Inflammatory macrophage (primary cell): ENCODE measurements at regions not wholly inside any gene's neighbourhood (a gene's known extent, or its start where the extent isn't known, plus 50 kb on each side); places are given as distances from the start of the nearest gene placed in this dataset.

Experiments
- DNase-seq, 2 donors: peaks; one replicate each; pipeline ENCODE4 v3.0.0-alpha.2; 2020 to 2022

- DNase-seq: no peak
Observed at GRCh38 chr5:30121043-30121442, 1072.4 kb upstream of the CDH6 start.

- no peak for DNase-seq
Observed at GRCh38 chr5:30117135-30117534, 1076.4 kb upstream of the CDH6 start.

GRCh38 chr5:30113542-30113941, 1079.9 kb upstream of the CDH6 start:
- no peak for DNase-seq

GRCh38 chr5:30112867-30113266, 1080.6 kb upstream of the CDH6 start:
- DNase-seq: no peak

- DNase-seq: no peak
Observed at GRCh38 chr5:30108051-30108450, 1085.4 kb upstream of the CDH6 start.

- no peak for DNase-seq
Observed at GRCh38 chr5:30106596-30106995, 1086.9 kb upstream of the CDH6 start.

- no peak for DNase-seq
Observed at GRCh38 chr5:30104872-30105596, 1088.5 kb upstream of the CDH6 start.

- no peak for DNase-seq
Observed at GRCh38 chr5:30103452-30104202, 1089.9 kb upstream of the CDH6 start.

GRCh38 chr5:30103052-30103451, 1090.4 kb upstream of the CDH6 start:
- no peak for DNase-seq

GRCh38 chr5:30102185-30102584, 1091.3 kb upstream of the CDH6 start:
- DNase-seq: no peak

- DNase-seq: no peak
Observed at GRCh38 chr5:30100929-30101328, 1092.6 kb upstream of the CDH6 start.

- DNase-seq: no peak
Observed at GRCh38 chr5:30100148-30100713, 1093.3 kb upstream of the CDH6 start.

- no peak for DNase-seq
Observed at GRCh38 chr5:30099634-30100033, 1093.9 kb upstream of the CDH6 start.

GRCh38 chr5:30098940-30099339, 1094.5 kb upstream of the CDH6 start:
- no peak for DNase-seq

- no peak for DNase-seq
Observed at GRCh38 chr5:30092548-30092947, 1100.9 kb upstream of the CDH6 start.

GRCh38 chr5:30069441-30070263, 1123.8 kb upstream of the CDH6 start:
- no peak for DNase-seq

- no peak for DNase-seq
Observed at GRCh38 chr5:30063503-30063902, 1130.0 kb upstream of the CDH6 start.

- DNase-seq: no peak
Observed at GRCh38 chr5:30051976-30052375, 1141.5 kb upstream of the CDH6 start.

GRCh38 chr5:30050056-30050815, 1143.2 kb upstream of the CDH6 start:
- no peak for DNase-seq

GRCh38 chr5:30042677-30043076, 1150.8 kb upstream of the CDH6 start:
- no peak for DNase-seq

GRCh38 chr5:30041831-30042385, 1151.6 kb upstream of the CDH6 start:
- no peak for DNase-seq

GRCh38 chr5:30041291-30041690, 1152.2 kb upstream of the CDH6 start:
- DNase-seq: no peak
